SK-N-DZ (cell line): ENCODE measurements at regions not wholly inside any gene's neighbourhood (a gene's known extent, or its start where the extent isn't known, plus 50 kb on each side); places are given as distances from the start of the nearest gene placed in this dataset.
A peak's percentile ranks its signal among the peaks of the same experiment; 100 is the strongest.
"Not testable (repeated sequence)": the region's sequence is repeated elsewhere in the genome, so short reads cannot be mapped to it uniquely, and the experiment has no call there.

Source experiments
- DNase-seq: peaks from one replicate; pipeline ENCODE4 v3.0.0-alpha.2; 2015; ENCODE audit warnings: low spot score

- peak; percentile 92 for DNase-seq
Measured at GRCh38 chr5:116980581-116980980, 406.0 kb upstream of the SEMA6A start.

- no peak for DNase-seq
Measured at GRCh38 chr5:116976767-116977166, 402.1 kb upstream of the SEMA6A start.

- DNase-seq, result no peak
Measured at GRCh38 chr5:116971131-116971530, 396.5 kb upstream of the SEMA6A start.

- peak; percentile 43 for DNase-seq
Measured at GRCh38 chr5:116970318-116970717, 395.7 kb upstream of the SEMA6A start.

- no peak for DNase-seq
Measured at GRCh38 chr5:116964438-116964837, 389.8 kb upstream of the SEMA6A start.

GRCh38 chr5:116961021-116961420 lies 386.4 kb upstream of the SEMA6A start:
- DNase-seq, result no peak

GRCh38 chr5:116959843-116960242 lies 385.2 kb upstream of the SEMA6A start:
- no peak for DNase-seq

GRCh38 chr5:116953251-116953930 lies 378.8 kb upstream of the SEMA6A start:
- no peak for DNase-seq

GRCh38 chr5:116951219-116951618 lies 376.6 kb upstream of the SEMA6A start:
- DNase-seq, result no peak

GRCh38 chr5:116947691-116948528 lies 373.3 kb upstream of the SEMA6A start:
- DNase-seq, result peak; percentile 91

- DNase-seq, result not testable (repeated sequence)
Measured at GRCh38 chr5:116945613-116946382, 371.2 kb upstream of the SEMA6A start.

GRCh38 chr5:116944183-116944582 lies 369.6 kb upstream of the SEMA6A start:
- peak; percentile 50 for DNase-seq

GRCh38 chr5:116942622-116943021 lies 368.0 kb upstream of the SEMA6A start:
- no peak for DNase-seq

GRCh38 chr5:116939641-116940040 lies 365.0 kb upstream of the SEMA6A start:
- no peak for DNase-seq

- DNase-seq, result peak; percentile 28
Measured at GRCh38 chr5:116938488-116938887, 363.9 kb upstream of the SEMA6A start.

- DNase-seq, result no peak
Measured at GRCh38 chr5:116935561-116936162, 361.0 kb upstream of the SEMA6A start.

GRCh38 chr5:116930616-116931015 lies 356.0 kb upstream of the SEMA6A start:
- no peak for DNase-seq

- no peak for DNase-seq
Measured at GRCh38 chr5:116923344-116923743, 348.7 kb upstream of the SEMA6A start.

- DNase-seq, result no peak
Measured at GRCh38 chr5:116922532-116922931, 347.9 kb upstream of the SEMA6A start.

- no peak for DNase-seq
Measured at GRCh38 chr5:116914869-116915504, 340.4 kb upstream of the SEMA6A start.

GRCh38 chr5:116912221-116912620 lies 337.6 kb upstream of the SEMA6A start:
- DNase-seq, result no peak
